HG02642 (cell line): ENCODE measurements at regions not wholly inside any gene's neighbourhood (a gene's known extent, or its start where the extent isn't known, plus 50 kb on each side); places are given as distances from the start of the nearest gene placed in this dataset.

Experiments used
- ATAC-seq: cut with Tn5 transposase; IDR thresholded peaks from one replicate; pipeline ENCODE4 v1.9.1; 2021; ENCODE audit warnings: mild to moderate bottlenecking; ENCODE audit not compliant: unreplicated experiment, poor library complexity

- ATAC-seq, result no peak
Measured at GRCh38 chr15:38614621-38615020, 50.0 kb upstream of the RASGRP1 start.

GRCh38 chr15:38617831-38618230, 53.2 kb upstream of the RASGRP1 start:
- no peak for ATAC-seq

- no peak for ATAC-seq
Measured at GRCh38 chr15:38618242-38618955, 53.8 kb upstream of the RASGRP1 start.

- ATAC-seq, result no peak
Measured at GRCh38 chr15:38620098-38620497, 55.5 kb upstream of the RASGRP1 start.

- ATAC-seq, result no peak
Measured at GRCh38 chr15:38620851-38621594, 56.4 kb upstream of the RASGRP1 start.

GRCh38 chr15:38622304-38622703, 57.7 kb upstream of the RASGRP1 start:
- ATAC-seq, result no peak

- ATAC-seq, result no peak
Measured at GRCh38 chr15:38622908-38623307, 58.3 kb upstream of the RASGRP1 start.

- peak; percentile 11 for ATAC-seq
Measured at GRCh38 chr15:38623744-38624143, 59.1 kb upstream of the RASGRP1 start.

GRCh38 chr15:38624244-38625205, 59.9 kb upstream of the RASGRP1 start:
- peak; percentile 63 for ATAC-seq

- no peak for ATAC-seq
Measured at GRCh38 chr15:38625886-38626285, 61.3 kb upstream of the RASGRP1 start.

- ATAC-seq, result no peak
Measured at GRCh38 chr15:38626443-38627050, 61.9 kb upstream of the RASGRP1 start.

- no peak for ATAC-seq
Measured at GRCh38 chr15:38627689-38628277, 63.2 kb upstream of the RASGRP1 start.

GRCh38 chr15:38631119-38632075, 66.8 kb upstream of the RASGRP1 start:
- no peak for ATAC-seq

- ATAC-seq, result no peak
Measured at GRCh38 chr15:38635170-38635569, 70.6 kb upstream of the RASGRP1 start.

- ATAC-seq, result no peak
Measured at GRCh38 chr15:38636597-38636996, 72.0 kb upstream of the RASGRP1 start.

- no peak for ATAC-seq
Measured at GRCh38 chr15:38638126-38638525, 73.5 kb upstream of the RASGRP1 start.

- no peak for ATAC-seq
Measured at GRCh38 chr15:38638811-38639210, 74.2 kb upstream of the RASGRP1 start.

- peak; percentile 77 for ATAC-seq
Measured at GRCh38 chr15:38642689-38643270, 78.2 kb upstream of the RASGRP1 start.
